ENCODE measurements at regions not wholly inside any gene's neighbourhood (a gene's known extent, or its start where the extent isn't known, plus 50 kb on each side); places are given as distances from the start of the nearest gene placed in this dataset.
A peak's percentile ranks its signal among the peaks of the same experiment; 100 is the strongest.

- TF ChIP-seq CTCF (IDR thresholded peaks at IDR 0.05; ENCODE audit: low read depth, low read length), result no peak
- H3K4me3 ChIP-seq, result no peak overlapping the region
- no peaks in the 10 kb centered on the region for H3K36me3 ChIP-seq
Observed at GRCh38 chr16:79772048-79772447, 171.5 kb upstream of the MAF start.

GRCh38 chr16:79770244-79771064 lies 169.9 kb upstream of the MAF start:
- no peak overlapping the region for H3K27ac ChIP-seq

More at GRCh38 chr16:79772048-79772447, 171.5 kb upstream of the MAF start:
- H3K27ac ChIP-seq, result no peak overlapping the region
- DNase-seq (ENCODE audit: low read depth in 1 of 2, low spot score in 1 of 2), result no peak
- no peaks in the 10 kb centered on the region for H3K9me3 ChIP-seq (ENCODE audit: low read depth)
- peaks cover 4% of the 10 kb centered on the region for H3K27me3 ChIP-seq
- no peaks in the 10 kb centered on the region for H3K4me1 ChIP-seq (ENCODE audit: low read depth)

GRCh38 chr16:79769928-79770243 lies 169.3 kb upstream of the MAF start:
- DNase-seq (ENCODE audit: low read depth in 1 of 2, low spot score in 1 of 2), result no peak
- no peak for TF ChIP-seq CTCF (IDR thresholded peaks at IDR 0.05; ENCODE audit: low read depth, low read length)
- peak overlapping the region; percentile 49 for H3K4me3 ChIP-seq
- H3K27ac ChIP-seq, result no peak overlapping the region
- H3K9me3 ChIP-seq (ENCODE audit: low read depth), result no peaks in the 10 kb centered on the region
- H3K36me3 ChIP-seq, result no peaks in the 10 kb centered on the region
- peaks cover 4% of the 10 kb centered on the region for H3K27me3 ChIP-seq
- H3K4me1 ChIP-seq (ENCODE audit: low read depth), result no peaks in the 10 kb centered on the region

More at GRCh38 chr16:79770244-79771064, 169.9 kb upstream of the MAF start:
- Histone ChIP-seq H3K36me3 (no peaks in the 10 kb centered on the region), H3K4me1 (ENCODE audit: low read depth) (no peaks in the 10 kb centered on the region), H3K27me3 (peaks cover 4% of the 10 kb centered on the region), H3K4me3 (peak overlapping the region; percentile 49), H3K9me3 (ENCODE audit: low read depth) (no peaks in the 10 kb centered on the region)
- peak; percentile 90 to 96 for DNase-seq (ENCODE audit: low read depth in 1 of 2, low spot score in 1 of 2)
- TF ChIP-seq CTCF (IDR thresholded peaks at IDR 0.05; ENCODE audit: low read depth, low read length), result no peak

GRCh38 chr16:79769270-79769927 lies 168.9 kb upstream of the MAF start:
- H3K27ac ChIP-seq, result no peak overlapping the region

More at GRCh38 chr16:79769270-79769927, 168.9 kb upstream of the MAF start:
- Histone ChIP-seq H3K4me3 (no peak overlapping the region), H3K27me3 (peaks cover 4% of the 10 kb centered on the region), H3K36me3 (no peaks in the 10 kb centered on the region), H3K9me3 (ENCODE audit: low read depth) (no peaks in the 10 kb centered on the region), H3K4me1 (ENCODE audit: low read depth) (no peaks in the 10 kb centered on the region)
- no peak for DNase-seq (ENCODE audit: low read depth in 1 of 2, low spot score in 1 of 2)
- no peak for TF ChIP-seq CTCF (IDR thresholded peaks at IDR 0.05; ENCODE audit: low read depth, low read length)
